SK-N-MC (cell line): ENCODE measurements at regions not wholly inside any gene's neighbourhood (a gene's known extent, or its start where the extent isn't known, plus 50 kb on each side); places are given as distances from the start of the nearest gene placed in this dataset.

Experiments
- EZH2 ChIP-seq: fragments of 200-600 bp; sonication (generic); IDR thresholded peaks from one replicate; pipeline ENCODE4 v1.6.1; 2017; ENCODE audit warnings: antibody characterized with exemption
- FOXP2 ChIP-seq: optimal IDR thresholded peaks from 2 replicates; pipeline ENCODE3; 2011; ENCODE audit warnings: mild to moderate bottlenecking, moderate library complexity; ENCODE audit not compliant: insufficient read depth; ENCODE audit errors: extremely low read length, control extremely low read depth
- POLR2AphosphoS5 ChIP-seq: IDR thresholded peaks from 2 replicates; pipeline ENCODE4 v1.6.1; 2012; ENCODE audit warnings: mild to moderate bottlenecking, low read depth, low read length, borderline replicate concordance

GRCh38 chr3:124393340-124393739, 336.9 kb upstream of the UMPS start:
- no peak for TF ChIP-seq EZH2
- no peak; the same call in 1 of the 2 replicates for TF ChIP-seq POLR2AphosphoS5
- peak; percentile 97 for TF ChIP-seq FOXP2
